Esophagus squamous epithelium (tissue), 4 donors: ENCODE measurements at regions not wholly inside any gene's neighbourhood (a gene's known extent, or its start where the extent isn't known, plus 50 kb on each side); places are given as distances from the start of the nearest gene placed in this dataset.

Experiments used
- POLR2A ChIP-seq, 4 donors: fragments of 450-650 bp; IDR thresholded peaks; one replicate each; pipeline ENCODE4 v1.6.1; 2017; ENCODE audit warnings: antibody characterized with exemption in 4 of 4, mild to moderate bottlenecking in 4 of 4, moderate library complexity in 3 of 4
- TF ChIP-seq, protein P1 (sequence below), 6 experiments: fragments of 450-650 bp in 4 of 6; fragments of 200-600 bp in 2 of 6; sonication (generic) in 2 of 6; IDR thresholded peaks; one replicate each; pipeline ENCODE4 v1.5.1; 2016 to 2019; ENCODE audit warnings: antibody characterized with exemption in 6 of 6, mild to moderate bottlenecking in 4 of 6, moderate library complexity in 4 of 6

DNA sequence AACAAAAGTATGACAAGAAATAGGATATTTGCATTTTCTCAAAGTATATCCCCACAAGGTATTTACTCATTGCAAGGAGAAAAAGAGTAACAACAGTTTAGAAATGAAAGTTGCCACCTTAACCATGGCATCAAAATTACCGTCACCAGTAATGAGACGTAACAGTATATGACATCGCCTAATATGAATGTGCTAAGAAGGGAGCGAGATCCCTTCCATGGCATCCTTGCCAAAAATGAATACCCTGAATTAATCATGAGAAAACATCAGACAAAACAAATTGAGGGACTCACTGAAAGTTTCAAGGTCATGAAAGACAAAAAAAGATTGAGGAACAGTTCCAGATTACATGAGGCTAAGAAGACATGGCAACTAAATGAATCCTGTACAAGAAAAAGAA, 78.9 kb upstream of the MROH9 start:
- TF ChIP-seq, protein P1, sequence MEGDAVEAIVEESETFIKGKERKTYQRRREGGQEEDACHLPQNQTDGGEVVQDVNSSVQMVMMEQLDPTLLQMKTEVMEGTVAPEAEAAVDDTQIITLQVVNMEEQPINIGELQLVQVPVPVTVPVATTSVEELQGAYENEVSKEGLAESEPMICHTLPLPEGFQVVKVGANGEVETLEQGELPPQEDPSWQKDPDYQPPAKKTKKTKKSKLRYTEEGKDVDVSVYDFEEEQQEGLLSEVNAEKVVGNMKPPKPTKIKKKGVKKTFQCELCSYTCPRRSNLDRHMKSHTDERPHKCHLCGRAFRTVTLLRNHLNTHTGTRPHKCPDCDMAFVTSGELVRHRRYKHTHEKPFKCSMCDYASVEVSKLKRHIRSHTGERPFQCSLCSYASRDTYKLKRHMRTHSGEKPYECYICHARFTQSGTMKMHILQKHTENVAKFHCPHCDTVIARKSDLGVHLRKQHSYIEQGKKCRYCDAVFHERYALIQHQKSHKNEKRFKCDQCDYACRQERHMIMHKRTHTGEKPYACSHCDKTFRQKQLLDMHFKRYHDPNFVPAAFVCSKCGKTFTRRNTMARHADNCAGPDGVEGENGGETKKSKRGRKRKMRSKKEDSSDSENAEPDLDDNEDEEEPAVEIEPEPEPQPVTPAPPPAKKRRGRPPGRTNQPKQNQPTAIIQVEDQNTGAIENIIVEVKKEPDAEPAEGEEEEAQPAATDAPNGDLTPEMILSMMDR (IDR thresholded peaks at IDR 0.05), result no peak
- TF ChIP-seq POLR2A (IDR thresholded peaks at IDR 0.05), result no peak
